GM10248 (cell line): ENCODE measurements at regions not wholly inside any gene's neighbourhood (a gene's known extent, or its start where the extent isn't known, plus 50 kb on each side); places are given as distances from the start of the nearest gene placed in this dataset.

Experiments used
- CTCF ChIA-PET: fragments of 300-600 bp; sonication (Branson Sonifier 250); formaldehyde crosslinking; extraction: SDS; loops from one replicate; lab custom pipeline; 2021; ENCODE audit warnings: antibody characterized with exemption; lab: Yijun Ruan, JAX
- POLR2A ChIA-PET: fragments of 350-650 bp; sonication (Branson Sonifier 250); formaldehyde crosslinking; extraction: SDS; loops from one replicate; lab custom pipeline; 2020; ENCODE audit warnings: antibody characterized with exemption; lab: Yijun Ruan, JAX
- DNase-seq: peaks from one replicate; pipeline ENCODE4 v3.0.0; 2012; ENCODE audit errors: extremely low spot score
- TF ChIP-seq, protein P1 (sequence below): IDR thresholded peaks from 2 replicates; pipeline ENCODE4 v1.5.1; 2012; ENCODE audit warnings: mild to moderate bottlenecking, low read depth; ENCODE audit errors: extremely low read depth, missing control alignments, control extremely low read depth

- TF ChIP-seq, protein P1, sequence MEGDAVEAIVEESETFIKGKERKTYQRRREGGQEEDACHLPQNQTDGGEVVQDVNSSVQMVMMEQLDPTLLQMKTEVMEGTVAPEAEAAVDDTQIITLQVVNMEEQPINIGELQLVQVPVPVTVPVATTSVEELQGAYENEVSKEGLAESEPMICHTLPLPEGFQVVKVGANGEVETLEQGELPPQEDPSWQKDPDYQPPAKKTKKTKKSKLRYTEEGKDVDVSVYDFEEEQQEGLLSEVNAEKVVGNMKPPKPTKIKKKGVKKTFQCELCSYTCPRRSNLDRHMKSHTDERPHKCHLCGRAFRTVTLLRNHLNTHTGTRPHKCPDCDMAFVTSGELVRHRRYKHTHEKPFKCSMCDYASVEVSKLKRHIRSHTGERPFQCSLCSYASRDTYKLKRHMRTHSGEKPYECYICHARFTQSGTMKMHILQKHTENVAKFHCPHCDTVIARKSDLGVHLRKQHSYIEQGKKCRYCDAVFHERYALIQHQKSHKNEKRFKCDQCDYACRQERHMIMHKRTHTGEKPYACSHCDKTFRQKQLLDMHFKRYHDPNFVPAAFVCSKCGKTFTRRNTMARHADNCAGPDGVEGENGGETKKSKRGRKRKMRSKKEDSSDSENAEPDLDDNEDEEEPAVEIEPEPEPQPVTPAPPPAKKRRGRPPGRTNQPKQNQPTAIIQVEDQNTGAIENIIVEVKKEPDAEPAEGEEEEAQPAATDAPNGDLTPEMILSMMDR: no peak
- DNase-seq: no peak
- POLR2A ChIA-PET: no interaction called here
- CTCF ChIA-PET: no interaction called here
These were observed 431.9 kb downstream of the COG6 start for GRCh38 chr13:40087091-40088002.

DNA sequence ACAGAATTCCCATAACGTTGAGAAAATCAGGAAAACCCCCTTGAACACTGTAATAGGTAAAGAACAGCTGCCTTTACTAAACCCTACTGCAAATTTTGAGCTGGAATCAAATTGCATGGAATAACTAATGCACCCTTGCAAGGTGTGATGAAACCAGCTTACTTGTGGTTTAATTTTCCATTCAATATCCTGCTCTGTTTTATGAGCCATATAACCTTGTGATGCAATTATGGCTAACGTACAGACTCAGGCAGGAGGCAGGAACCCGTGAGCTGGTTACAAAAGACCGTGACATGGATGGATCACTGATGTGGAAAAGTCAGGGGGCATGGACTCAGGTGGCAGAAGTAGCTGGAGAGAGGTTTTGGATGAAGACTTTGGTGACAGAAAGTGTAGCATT is 438.6 kb downstream of the COG6 start:
- ChIA-PET CTCF (interaction anchor here (0.8 to 1.6 kb wide), 4 partner anchors 9 to 683 kb away, joined by 3 to 4 read pairs (median 4); no protein-coding TSS in a partner anchor), POLR2A (no interaction called here)
- DNase-seq: no peak
- TF ChIP-seq, protein P1: no peak

- ChIA-PET POLR2A (interaction anchor here (0.6 kb wide), 1 partner anchor 692 kb away, joined by 3 read pairs; no protein-coding TSS in a partner anchor), CTCF (interaction anchor here (0.7 kb wide), 1 partner anchor 8 kb away, joined by 3 read pairs; no protein-coding TSS in a partner anchor)
- TF ChIP-seq, protein P1: no peak
- DNase-seq: no peak
These were observed 440.4 kb downstream of the COG6 start for GRCh38 chr13:40095695-40096356.

GRCh38 chr13:40096357-40096901 is 441.0 kb downstream of the COG6 start:
- CTCF ChIA-PET: no interaction called here
- POLR2A ChIA-PET: interaction anchor here (0.6 kb wide), 1 partner anchor 692 kb away, joined by 3 read pairs; no protein-coding TSS in a partner anchor
- TF ChIP-seq, protein P1: no peak
- no peak for DNase-seq

DNA sequence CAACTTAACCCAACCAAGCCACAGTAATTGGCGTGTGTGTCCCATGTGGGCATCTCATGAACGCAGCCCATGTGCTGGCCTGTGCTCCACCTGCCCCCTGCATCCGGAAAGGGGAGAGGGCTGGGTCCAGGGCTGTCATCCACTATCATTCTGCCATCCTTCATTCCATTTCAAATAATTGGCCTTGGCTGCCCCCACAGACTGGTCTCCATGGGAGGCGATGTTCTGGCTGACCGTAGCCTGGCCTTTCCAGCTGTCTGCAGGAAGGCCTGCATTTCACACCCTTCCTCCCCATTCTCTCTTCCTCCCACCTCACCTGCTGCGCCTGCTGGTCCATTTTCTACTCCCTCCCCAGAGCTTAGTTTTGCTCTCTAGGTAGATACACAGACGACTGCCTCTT is 442.8 kb downstream of the COG6 start:
- TF ChIP-seq, protein P1: no peak
- DNase-seq: no peak
- CTCF ChIA-PET: interaction anchor here (1.1 to 1.5 kb wide), 2 partner anchors 13 to 29 kb away, joined by 3 to 8 read pairs; no protein-coding TSS in a partner anchor
- POLR2A ChIA-PET: no interaction called here
